ENCODE measurements at regions not wholly inside any gene's neighbourhood (a gene's known extent, or its start where the extent isn't known, plus 50 kb on each side); places are given as distances from the start of the nearest gene placed in this dataset.

- H3K4me3 ChIP-seq (ENCODE audit: low read depth, low read length): no peak overlapping the region
- CTCF ChIA-PET: interaction anchor here (1.1 kb wide), 1 partner anchor 25 kb away, joined by 3 read pairs; no protein-coding TSS in a partner anchor
- H3K27me3 ChIP-seq (ENCODE audit: control insufficient read depth, insufficient read depth, low read length): no peaks in the 10 kb centered on the region
- POLR2A ChIA-PET: no interaction called here
- H3K36me3 ChIP-seq (ENCODE audit: control insufficient read depth, insufficient read depth, low read length): no peaks in the 10 kb centered on the region
- TF ChIP-seq, protein P1, sequence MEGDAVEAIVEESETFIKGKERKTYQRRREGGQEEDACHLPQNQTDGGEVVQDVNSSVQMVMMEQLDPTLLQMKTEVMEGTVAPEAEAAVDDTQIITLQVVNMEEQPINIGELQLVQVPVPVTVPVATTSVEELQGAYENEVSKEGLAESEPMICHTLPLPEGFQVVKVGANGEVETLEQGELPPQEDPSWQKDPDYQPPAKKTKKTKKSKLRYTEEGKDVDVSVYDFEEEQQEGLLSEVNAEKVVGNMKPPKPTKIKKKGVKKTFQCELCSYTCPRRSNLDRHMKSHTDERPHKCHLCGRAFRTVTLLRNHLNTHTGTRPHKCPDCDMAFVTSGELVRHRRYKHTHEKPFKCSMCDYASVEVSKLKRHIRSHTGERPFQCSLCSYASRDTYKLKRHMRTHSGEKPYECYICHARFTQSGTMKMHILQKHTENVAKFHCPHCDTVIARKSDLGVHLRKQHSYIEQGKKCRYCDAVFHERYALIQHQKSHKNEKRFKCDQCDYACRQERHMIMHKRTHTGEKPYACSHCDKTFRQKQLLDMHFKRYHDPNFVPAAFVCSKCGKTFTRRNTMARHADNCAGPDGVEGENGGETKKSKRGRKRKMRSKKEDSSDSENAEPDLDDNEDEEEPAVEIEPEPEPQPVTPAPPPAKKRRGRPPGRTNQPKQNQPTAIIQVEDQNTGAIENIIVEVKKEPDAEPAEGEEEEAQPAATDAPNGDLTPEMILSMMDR (IDR thresholded peaks at IDR 0.05; ENCODE audit: insufficient read depth, low read depth, low read length): no peak
- no peak for DNase-seq (ENCODE audit: low read depth)
Observed at GRCh38 chr16:79842197-79842596, 241.7 kb upstream of the MAF start.

GRCh38 chr16:79839466-79840341 is 239.2 kb upstream of the MAF start:
- Histone ChIP-seq H3K27me3 (ENCODE audit: control insufficient read depth, insufficient read depth, low read length) (no peaks in the 10 kb centered on the region), H3K4me3 (ENCODE audit: low read depth, low read length) (no peak overlapping the region), H3K36me3 (ENCODE audit: control insufficient read depth, insufficient read depth, low read length) (no peaks in the 10 kb centered on the region)
- POLR2A ChIA-PET: no interaction called here
- CTCF ChIA-PET: interaction anchor here (0.5 kb wide), 1 partner anchor 27 kb away, joined by 4 read pairs; no protein-coding TSS in a partner anchor
- TF ChIP-seq, protein P1 (IDR thresholded peaks at IDR 0.05; ENCODE audit: insufficient read depth, low read depth, low read length): no peak
- DNase-seq (ENCODE audit: low read depth): no peak

DNA sequence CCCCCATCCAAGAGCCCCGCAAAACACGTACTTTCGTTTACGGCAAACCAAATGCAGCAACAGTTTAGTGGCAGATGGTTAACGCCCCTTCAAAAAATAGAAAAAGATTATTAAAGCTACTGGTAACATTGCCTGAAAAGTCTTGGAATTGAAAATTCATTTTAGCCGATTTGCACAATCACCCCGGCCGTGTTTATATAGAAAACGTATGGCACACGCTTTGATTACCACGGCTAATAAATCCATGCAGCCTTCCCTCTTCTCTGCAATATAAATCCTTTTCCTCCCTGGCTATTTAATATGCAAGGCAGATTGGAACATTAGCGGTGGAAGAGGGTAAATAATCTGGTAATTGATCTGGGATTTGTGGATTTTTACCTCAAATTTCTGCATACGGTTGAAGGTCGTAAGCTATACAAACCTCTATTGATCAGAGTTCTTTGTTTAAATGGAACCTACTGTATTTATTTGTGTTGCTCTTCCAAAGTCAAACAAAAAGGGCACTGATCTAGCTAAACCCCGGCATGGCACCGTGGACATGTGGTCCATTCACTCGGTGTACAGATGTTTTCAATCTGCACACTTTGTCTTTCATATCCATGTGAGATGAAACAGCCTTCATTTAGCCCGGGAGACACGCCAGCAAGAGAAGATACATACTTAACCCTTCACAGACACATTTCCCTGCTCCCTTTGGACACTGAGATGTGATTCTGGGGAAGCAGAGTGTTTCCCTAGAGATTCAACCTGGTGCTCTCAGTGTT is 238.1 kb upstream of the MAF start:
- Histone ChIP-seq H3K36me3 (ENCODE audit: control insufficient read depth, insufficient read depth, low read length) (no peaks in the 10 kb centered on the region), H3K27me3 (ENCODE audit: control insufficient read depth, insufficient read depth, low read length) (no peaks in the 10 kb centered on the region), H3K4me3 (ENCODE audit: low read depth, low read length) (0 out of 2 replicates have a peak overlapping the region, but pooled peaks have one; percentile 3)
- TF ChIP-seq, protein P1 (IDR thresholded peaks at IDR 0.05; ENCODE audit: insufficient read depth, low read depth, low read length): no peak
- POLR2A ChIA-PET: no interaction called here
- CTCF ChIA-PET: no interaction called here
- DNase-seq (ENCODE audit: low read depth): no peak

GRCh38 chr16:79836144-79836543 is 235.6 kb upstream of the MAF start:
- ChIA-PET CTCF (interaction anchor here (0.5 to 1.2 kb wide), 2 partner anchors 9 to 234 kb away, joined by 3 read pairs; no protein-coding TSS in a partner anchor), POLR2A (no interaction called here)
- no peak for DNase-seq (ENCODE audit: low read depth)
- TF ChIP-seq, protein P1 (IDR thresholded peaks at IDR 0.05; ENCODE audit: insufficient read depth, low read depth, low read length): no peak
- H3K27me3 ChIP-seq (ENCODE audit: control insufficient read depth, insufficient read depth, low read length): no peaks in the 10 kb centered on the region
- H3K4me3 ChIP-seq (ENCODE audit: low read depth, low read length): no peak overlapping the region
- H3K36me3 ChIP-seq (ENCODE audit: control insufficient read depth, insufficient read depth, low read length): no peaks in the 10 kb centered on the region

DNA sequence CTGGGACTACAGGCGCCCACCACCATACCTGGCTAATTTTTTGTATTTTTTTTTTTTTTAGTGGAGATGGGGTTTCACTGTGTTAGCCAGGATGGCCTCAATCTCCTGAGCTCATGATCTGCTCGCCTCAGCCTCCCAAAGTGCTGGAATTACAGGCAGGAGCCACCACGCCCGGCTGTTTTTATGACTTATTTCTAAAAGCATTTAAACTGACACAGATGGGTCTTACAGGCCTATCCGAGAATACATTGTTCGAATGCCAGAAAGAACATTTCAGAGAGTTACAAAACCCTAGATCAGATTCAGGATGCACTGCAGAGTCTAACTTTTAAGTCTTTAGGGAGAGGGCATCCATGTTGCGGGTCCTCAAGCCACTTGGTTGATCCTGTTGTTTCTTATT is 234.7 kb upstream of the MAF start:
- ChIA-PET POLR2A (interaction anchor here (0.7 kb wide), 1 partner anchor 298 kb away, joined by 3 read pairs; no protein-coding TSS in a partner anchor), CTCF (interaction anchor here (1.2 kb wide), 1 partner anchor 8 kb away, joined by 3 read pairs; no protein-coding TSS in a partner anchor)
- no peak for DNase-seq (ENCODE audit: low read depth)
- Histone ChIP-seq H3K4me3 (ENCODE audit: low read depth, low read length) (no peak overlapping the region), H3K27me3 (ENCODE audit: control insufficient read depth, insufficient read depth, low read length) (no peaks in the 10 kb centered on the region), H3K36me3 (ENCODE audit: control insufficient read depth, insufficient read depth, low read length) (no peaks in the 10 kb centered on the region)
- TF ChIP-seq, protein P1 (IDR thresholded peaks at IDR 0.05; ENCODE audit: insufficient read depth, low read depth, low read length): no peak

All from BJ (cell line).